ENCODE measurements at regions not wholly inside any gene's neighbourhood (a gene's known extent, or its start where the extent isn't known, plus 50 kb on each side); places are given as distances from the start of the nearest gene placed in this dataset.

DNA sequence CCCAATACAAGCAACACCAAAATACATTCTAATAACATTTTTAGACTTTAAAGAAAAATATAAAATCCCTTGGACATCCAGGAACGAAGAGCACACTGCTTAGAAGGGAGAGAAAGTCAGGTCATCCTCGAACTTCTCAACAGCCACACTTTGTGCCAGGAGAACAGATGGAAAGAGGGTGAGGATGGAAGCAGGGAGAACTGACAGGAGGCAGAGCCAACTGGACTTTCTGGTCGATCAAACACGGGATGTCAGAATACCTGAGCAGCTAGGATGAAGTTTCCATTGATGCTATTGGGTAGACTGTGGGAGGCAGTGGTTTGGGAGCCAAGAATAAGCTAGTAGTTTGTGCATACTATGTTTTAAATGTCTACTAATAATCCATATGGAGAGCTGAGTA is 111.4 kb downstream of the TOMM20 start:
- ATAC-seq (no peak), DNase-seq (ENCODE audit: extremely low read depth in 1 of 4, low spot score in 3 of 4) (no peak), FAIRE-seq (no peak)
- WGBS (ENCODE audit: insufficient coverage, low coverage, missing lambda C conversion rate), result 2% methylated on average over 4 of the region's 4 CpGs
- peaks cover 1 to 7% of the 10 kb centered on the region in 2 experiments for H3K4me1 ChIP-seq (replicated peaks in 1 of 2; ENCODE audit: control insufficient read depth in 2 of 2, insufficient read depth in 2 of 2, low read length in 2 of 2)
- H4K20me1 ChIP-seq (replicated peaks; ENCODE audit: control insufficient read depth, insufficient read depth, low read length), result no peaks in the 10 kb centered on the region
- no TSS peak for BruUV-seq (replicated peaks)
- no peak overlapping the region for H3K4me2 ChIP-seq (ENCODE audit: insufficient read depth, low read length)
- no peak overlapping the region for H3K9ac ChIP-seq (ENCODE audit: insufficient read depth in 1 of 2, low read depth in 2 of 2, low read length in 2 of 2)
- ChIA-PET CTCF (ENCODE audit: low intra/inter-chr PET ratio) (interaction anchor here (0.6 kb wide), 1 partner anchor 403 kb away, joined by 4 read pairs; no protein-coding TSS in a partner anchor), POLR2A (interaction anchor here (1.6 kb wide), 1 partner anchor 37 kb away, joined by 6 read pairs; no protein-coding TSS in a partner anchor)
- no peaks in the 10 kb centered on the region for H3K9me1 ChIP-seq (ENCODE audit: control insufficient read depth, insufficient read depth, low read length)
- TF ChIP-seq ZNF436 (CRISPR knock-in tag; IDR thresholded peaks at IDR 0.05), result no peak
- no peaks in the 10 kb centered on the region for H3K36me3 ChIP-seq (ENCODE audit: control insufficient read depth, insufficient read depth, low read length)
- no peaks in the 10 kb centered on the region for H3K9me3 ChIP-seq (replicated peaks; ENCODE audit: control insufficient read depth, insufficient read depth, low read depth, low read length)
- peak overlapping the region; percentile 46 for H2AFZ ChIP-seq (ENCODE audit: low read depth, low read length)
- no peak overlapping the region for H3K27ac ChIP-seq (ENCODE audit: extremely low read depth, low read depth, low read length)
- in situ Hi-C loops (cut with MboI), result no loop called here
- H3K27me3 ChIP-seq (ENCODE audit: control insufficient read depth in 2 of 2, insufficient read depth in 2 of 2, low read length in 2 of 2), result peaks cover 0 to 3% of the 10 kb centered on the region in 2 experiments; a peak in 1 of 5 replicates
- no peak overlapping the region for H3K4me3 ChIP-seq
- H3K79me2 ChIP-seq (ENCODE audit: control insufficient read depth, insufficient read depth, low read length), result no peaks in the 10 kb centered on the region
- intact Hi-C loops (cut with micrococcal nuclease), result no loop called here

DNA sequence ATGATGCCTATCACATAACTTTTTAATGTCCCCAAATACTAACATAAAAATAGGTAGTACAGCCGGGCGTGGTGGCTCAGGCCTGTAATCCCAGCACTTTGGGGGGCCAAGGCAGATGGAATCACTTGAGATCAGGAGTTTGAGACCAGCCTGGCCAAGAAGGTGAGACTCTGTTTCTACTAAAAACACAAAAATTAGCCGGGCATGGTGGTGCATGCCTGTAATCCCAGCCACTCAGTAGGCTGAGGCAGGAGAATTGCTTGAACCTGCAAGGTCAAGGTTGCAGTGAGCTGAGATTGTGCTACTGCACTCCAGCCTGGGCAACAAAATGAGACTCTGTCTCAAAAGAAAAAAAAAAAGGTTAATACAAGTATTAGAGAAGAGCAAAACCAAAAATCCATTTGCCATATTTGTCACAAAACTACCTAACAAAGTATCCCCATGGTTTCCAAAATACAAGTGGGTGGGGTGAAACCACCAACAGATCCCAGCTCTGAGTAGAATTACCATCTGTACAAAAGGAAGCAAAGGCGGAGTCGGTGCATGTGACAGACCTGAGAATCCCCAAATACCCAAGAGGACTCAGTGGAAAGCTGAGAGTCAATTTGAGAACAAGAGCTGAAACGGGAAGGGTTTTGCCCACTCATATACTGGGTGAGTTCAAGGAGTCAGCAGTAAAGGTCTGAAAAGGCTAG is 113.2 kb downstream of the TOMM20 start:
- POLR2A ChIA-PET, result interaction anchor here (0.6 to 1.2 kb wide), 3 partner anchors 8 to 26 kb away, joined by 3 read pairs; no protein-coding TSS in a partner anchor
- WGBS (ENCODE audit: insufficient coverage, low coverage, missing lambda C conversion rate), result 46% methylated on average over 6 of the region's 6 CpGs
- intact Hi-C loops (cut with micrococcal nuclease) (no loop called here), in situ Hi-C loops (cut with MboI) (no loop called here)
- no TSS peak for BruUV-seq (replicated peaks)
- Histone ChIP-seq H3K4me2 (ENCODE audit: insufficient read depth, low read length) (no peak overlapping the region), H3K4me1 (replicated peaks in 1 of 2; ENCODE audit: control insufficient read depth in 2 of 2, insufficient read depth in 2 of 2, low read length in 2 of 2) (peaks cover 11 to 17% of the 10 kb centered on the region in 2 experiments), H3K9me3 (replicated peaks; ENCODE audit: control insufficient read depth, insufficient read depth, low read depth, low read length) (no peaks in the 10 kb centered on the region), H3K36me3 (ENCODE audit: control insufficient read depth, insufficient read depth, low read length) (no peaks in the 10 kb centered on the region), H3K27ac (ENCODE audit: extremely low read depth, low read depth, low read length) (no peak overlapping the region), H3K9me1 (ENCODE audit: control insufficient read depth, insufficient read depth, low read length) (no peaks in the 10 kb centered on the region), H3K79me2 (ENCODE audit: control insufficient read depth, insufficient read depth, low read length) (no peaks in the 10 kb centered on the region), H3K9ac (ENCODE audit: insufficient read depth in 1 of 2, low read depth in 2 of 2, low read length in 2 of 2) (no peak overlapping the region; a peak in 1 of 4 replicates), H4K20me1 (replicated peaks; ENCODE audit: control insufficient read depth, insufficient read depth, low read length) (no peaks in the 10 kb centered on the region), H3K27me3 (ENCODE audit: control insufficient read depth in 2 of 2, insufficient read depth in 2 of 2, low read length in 2 of 2) (peaks cover 0 to 3% of the 10 kb centered on the region in 2 experiments; a peak in 1 of 5 replicates), H3K4me3 (no peak overlapping the region), H2AFZ (ENCODE audit: low read depth, low read length) (peak overlapping the region; percentile 28; the same call in 1 of the 2 replicates)
- FAIRE-seq (no peak), ATAC-seq (no peak), DNase-seq (ENCODE audit: extremely low read depth in 1 of 4, low spot score in 3 of 4) (no peak)
- TF ChIP-seq, protein P1, sequence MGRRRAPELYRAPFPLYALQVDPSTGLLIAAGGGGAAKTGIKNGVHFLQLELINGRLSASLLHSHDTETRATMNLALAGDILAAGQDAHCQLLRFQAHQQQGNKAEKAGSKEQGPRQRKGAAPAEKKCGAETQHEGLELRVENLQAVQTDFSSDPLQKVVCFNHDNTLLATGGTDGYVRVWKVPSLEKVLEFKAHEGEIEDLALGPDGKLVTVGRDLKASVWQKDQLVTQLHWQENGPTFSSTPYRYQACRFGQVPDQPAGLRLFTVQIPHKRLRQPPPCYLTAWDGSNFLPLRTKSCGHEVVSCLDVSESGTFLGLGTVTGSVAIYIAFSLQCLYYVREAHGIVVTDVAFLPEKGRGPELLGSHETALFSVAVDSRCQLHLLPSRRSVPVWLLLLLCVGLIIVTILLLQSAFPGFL (CRISPR knock-in tag; IDR thresholded peaks at IDR 0.05), result no peak
- TF ChIP-seq BCL6 (CRISPR knock-in tag; IDR thresholded peaks at IDR 0.05) (no peak), SMARCE1 (IDR thresholded peaks at IDR 0.05) (no peak)
- TF ChIP-seq, protein P2, sequence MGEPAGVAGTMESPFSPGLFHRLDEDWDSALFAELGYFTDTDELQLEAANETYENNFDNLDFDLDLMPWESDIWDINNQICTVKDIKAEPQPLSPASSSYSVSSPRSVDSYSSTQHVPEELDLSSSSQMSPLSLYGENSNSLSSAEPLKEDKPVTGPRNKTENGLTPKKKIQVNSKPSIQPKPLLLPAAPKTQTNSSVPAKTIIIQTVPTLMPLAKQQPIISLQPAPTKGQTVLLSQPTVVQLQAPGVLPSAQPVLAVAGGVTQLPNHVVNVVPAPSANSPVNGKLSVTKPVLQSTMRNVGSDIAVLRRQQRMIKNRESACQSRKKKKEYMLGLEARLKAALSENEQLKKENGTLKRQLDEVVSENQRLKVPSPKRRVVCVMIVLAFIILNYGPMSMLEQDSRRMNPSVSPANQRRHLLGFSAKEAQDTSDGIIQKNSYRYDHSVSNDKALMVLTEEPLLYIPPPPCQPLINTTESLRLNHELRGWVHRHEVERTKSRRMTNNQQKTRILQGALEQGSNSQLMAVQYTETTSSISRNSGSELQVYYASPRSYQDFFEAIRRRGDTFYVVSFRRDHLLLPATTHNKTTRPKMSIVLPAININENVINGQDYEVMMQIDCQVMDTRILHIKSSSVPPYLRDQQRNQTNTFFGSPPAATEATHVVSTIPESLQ (CRISPR knock-in tag; IDR thresholded peaks at IDR 0.05), result no peak
- TF ChIP-seq, protein P3, sequence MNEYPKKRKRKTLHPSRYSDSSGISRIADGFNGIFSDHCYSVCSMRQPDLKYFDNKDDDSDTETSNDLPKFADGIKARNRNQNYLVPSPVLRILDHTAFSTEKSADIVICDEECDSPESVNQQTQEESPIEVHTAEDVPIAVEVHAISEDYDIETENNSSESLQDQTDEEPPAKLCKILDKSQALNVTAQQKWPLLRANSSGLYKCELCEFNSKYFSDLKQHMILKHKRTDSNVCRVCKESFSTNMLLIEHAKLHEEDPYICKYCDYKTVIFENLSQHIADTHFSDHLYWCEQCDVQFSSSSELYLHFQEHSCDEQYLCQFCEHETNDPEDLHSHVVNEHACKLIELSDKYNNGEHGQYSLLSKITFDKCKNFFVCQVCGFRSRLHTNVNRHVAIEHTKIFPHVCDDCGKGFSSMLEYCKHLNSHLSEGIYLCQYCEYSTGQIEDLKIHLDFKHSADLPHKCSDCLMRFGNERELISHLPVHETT (CRISPR knock-in tag; conservative IDR thresholded peaks at IDR 0.05 in 1 of 2, IDR thresholded peaks at IDR 0.05 in 1 of 2), result no peak
- CTCF ChIA-PET (ENCODE audit: low intra/inter-chr PET ratio), result no interaction called here

Measured in K562 (cell line).